Type B pancreatic cell (in vitro differentiated cells): ENCODE measurements at regions not wholly inside any gene's neighbourhood (a gene's known extent, or its start where the extent isn't known, plus 50 kb on each side); places are given as distances from the start of the nearest gene placed in this dataset.

Experiments used
- DNase-seq: peaks from one replicate; pipeline ENCODE4 v3.0.0; 2021; ENCODE audit warnings: mixed read lengths; ENCODE audit not compliant: unreplicated experiment; ENCODE audit errors: extremely low spot score
- H3K27ac Mint-ChIP-seq: 2 replicates; pipeline ENCODE4 v1.8.0; 2021; ENCODE audit warnings: mild to moderate bottlenecking, mixed read lengths
- H3K27me3 Mint-ChIP-seq: 2 replicates; pipeline ENCODE4 v1.8.0; 2021; ENCODE audit warnings: mixed read lengths
- H3K36me3 Mint-ChIP-seq: 2 replicates; pipeline ENCODE4 v1.8.0; 2021; ENCODE audit warnings: mixed read lengths
- H3K4me1 Mint-ChIP-seq: one replicate; pipeline ENCODE4 v1.8.0; 2021; ENCODE audit warnings: mixed read lengths; ENCODE audit not compliant: unreplicated experiment
- H3K4me3 Mint-ChIP-seq: 2 replicates; pipeline ENCODE4 v1.8.0; 2021; ENCODE audit warnings: mild to moderate bottlenecking, mixed read lengths
- H3K9me3 Mint-ChIP-seq: 2 replicates; pipeline ENCODE4 v1.8.0; 2021; ENCODE audit warnings: mixed read lengths
- CTCF ChIP-seq: fragments of 200-600 bp; sonication (generic); conservative IDR thresholded peaks from 2 replicates; pipeline ENCODE4 v1.5.0; 2021; ENCODE audit warnings: antibody characterized with exemption, mild to moderate bottlenecking

GRCh38 chr2:116094196-116094595, 1651.8 kb downstream of the DPP10 start:
- Mint-ChIP-seq H3K4me1 (no peaks in the 10 kb centered on the region), H3K9me3 (no peaks in the 10 kb centered on the region), H3K27me3 (peaks cover 3% of the 10 kb centered on the region), H3K4me3 (no peak overlapping the region), H3K27ac (no peak overlapping the region), H3K36me3 (no peaks in the 10 kb centered on the region)
- peak; percentile 47 for TF ChIP-seq CTCF
- no peak for DNase-seq

GRCh38 chr2:116095636-116096035, 1653.2 kb downstream of the DPP10 start:
- Mint-ChIP-seq H3K4me1 (no peaks in the 10 kb centered on the region), H3K9me3 (no peaks in the 10 kb centered on the region), H3K27ac (no peak overlapping the region)

DNA sequence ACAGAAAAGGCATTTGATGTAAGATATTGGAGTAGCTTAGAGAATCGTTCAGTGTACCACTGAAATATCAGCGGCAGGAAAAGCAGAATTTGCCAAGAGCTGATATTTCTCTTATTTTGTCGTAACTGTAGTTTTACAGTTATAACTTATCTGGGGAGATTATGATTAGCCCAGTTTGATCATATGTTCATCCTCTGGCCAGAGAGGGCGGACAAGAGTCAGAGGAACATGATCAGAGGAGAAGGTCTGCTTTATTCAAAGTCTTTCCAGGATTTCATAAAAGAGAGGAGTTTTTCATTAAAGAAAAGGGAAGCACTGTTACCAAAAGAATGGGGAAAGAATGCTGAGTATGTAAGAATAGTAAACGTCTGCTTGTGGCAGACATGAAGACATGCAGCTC, 1655.6 kb downstream of the DPP10 start:
- H3K4me3 Mint-ChIP-seq = no peak overlapping the region
- H3K27ac Mint-ChIP-seq = no peak overlapping the region
- no peaks in the 10 kb centered on the region for H3K9me3 Mint-ChIP-seq
- no peaks in the 10 kb centered on the region for H3K36me3 Mint-ChIP-seq
- no peak for DNase-seq
- no peaks in the 10 kb centered on the region for H3K4me1 Mint-ChIP-seq
- peak; percentile 39 for TF ChIP-seq CTCF
- H3K27me3 Mint-ChIP-seq = peaks cover 3% of the 10 kb centered on the region

More at GRCh38 chr2:116095636-116096035, 1653.2 kb downstream of the DPP10 start:
- Mint-ChIP-seq H3K36me3 (no peaks in the 10 kb centered on the region), H3K4me3 (no peak overlapping the region), H3K27me3 (peaks cover 3% of the 10 kb centered on the region)
- TF ChIP-seq CTCF = no peak
- DNase-seq = no peak

- Mint-ChIP-seq H3K4me1 (no peaks in the 10 kb centered on the region), H3K36me3 (no peaks in the 10 kb centered on the region), H3K9me3 (no peaks in the 10 kb centered on the region), H3K4me3 (no peak overlapping the region), H3K27me3 (no peaks in the 10 kb centered on the region), H3K27ac (no peak overlapping the region)
- no peak for DNase-seq
- no peak for TF ChIP-seq CTCF
These were observed 1667.0 kb downstream of the DPP10 start for GRCh38 chr2:116109471-116109870.

GRCh38 chr2:116117845-116118244, 1675.4 kb downstream of the DPP10 start:
- TF ChIP-seq CTCF = no peak
- Mint-ChIP-seq H3K27me3 (peaks cover 3% of the 10 kb centered on the region), H3K4me3 (no peak overlapping the region), H3K4me1 (no peaks in the 10 kb centered on the region), H3K9me3 (no peaks in the 10 kb centered on the region), H3K36me3 (no peaks in the 10 kb centered on the region), H3K27ac (no peak overlapping the region)
- no peak for DNase-seq

- Mint-ChIP-seq H3K27me3 (no peaks in the 10 kb centered on the region), H3K9me3 (peaks cover 5% of the 10 kb centered on the region), H3K27ac (no peak overlapping the region), H3K4me1 (no peaks in the 10 kb centered on the region), H3K36me3 (no peaks in the 10 kb centered on the region), H3K4me3 (no peak overlapping the region)
- DNase-seq = no peak
- TF ChIP-seq CTCF = no peak
These were observed 1681.7 kb upstream of the DDX18 start for GRCh38 chr2:116132833-116133232.
